Natural killer cell treated with Interleukin-12 subunit alpha and Interleukin-12 subunit beta and Interleukin-15 and Interleukin-18, amount 100 ng/mL, for 72 hours (primary cell): ENCODE measurements at regions not wholly inside any gene's neighbourhood (a gene's known extent, or its start where the extent isn't known, plus 50 kb on each side); places are given as distances from the start of the nearest gene placed in this dataset.

ENCODE experiments used
- ATAC-seq, 2 donors: fragments of 150-1000 bp; cut with Tn5 transposase in 1 of 2; sonication (Bioruptor Pico), chemical (Tn5 transposase) in 1 of 2; 2 replicates each; pipeline ENCODE4 v1.10.0; 2021
- DNase-seq: peaks from one replicate; pipeline ENCODE4 v3.0.0; 2022; ENCODE audit warnings: low spot score
- H3K27ac Mint-ChIP-seq, 2 donors: 1 replicate in 1 of 2; 2 replicates in 1 of 2; pipeline ENCODE4 v1.8.0; 2022; ENCODE audit warnings: mixed read lengths in 2 of 2, mild to moderate bottlenecking in 1 of 2, moderate library complexity in 1 of 2
- H3K27me3 Mint-ChIP-seq, 2 donors: 1 replicate in 1 of 2; 2 replicates in 1 of 2; pipeline ENCODE4 v1.8.0; 2022; ENCODE audit warnings: mixed read lengths in 2 of 2
- H3K36me3 Mint-ChIP-seq: one replicate; pipeline ENCODE4 v1.8.0; 2022; ENCODE audit warnings: mixed read lengths
- H3K4me1 Mint-ChIP-seq, 2 donors: 1 replicate in 1 of 2; 2 replicates in 1 of 2; pipeline ENCODE4 v1.8.0; 2022; ENCODE audit warnings: low read depth in 2 of 2, mixed read lengths in 2 of 2, mild to moderate bottlenecking in 1 of 2
- H3K4me3 Mint-ChIP-seq: one replicate; pipeline ENCODE4 v1.8.0; 2022; ENCODE audit warnings: mixed read lengths
- H3K9me3 Mint-ChIP-seq: 2 replicates; pipeline ENCODE4 v1.8.0; 2022; ENCODE audit warnings: mixed read lengths

DNA sequence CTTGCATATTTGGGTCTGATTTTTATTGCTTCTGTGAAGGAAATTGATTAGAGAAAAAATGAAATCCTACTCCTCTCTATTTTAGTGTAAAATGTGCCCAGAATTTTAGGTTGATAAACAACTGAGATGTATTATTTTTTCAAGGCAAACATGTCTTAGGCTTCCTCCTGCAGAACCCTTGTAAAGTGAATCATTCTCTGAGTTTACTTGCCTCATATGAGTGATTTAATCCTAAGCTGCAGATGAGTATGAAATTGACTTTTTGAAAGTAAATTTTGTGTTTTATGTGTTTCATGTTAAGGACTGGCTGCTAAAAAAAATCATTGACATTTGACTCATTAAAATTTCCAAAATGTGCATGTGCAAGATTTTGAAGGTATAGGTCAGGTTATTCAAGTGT lies 138.5 kb upstream of the PHACTR1 start:
- no peak overlapping the region for H3K27ac Mint-ChIP-seq
- H3K9me3 Mint-ChIP-seq: no peaks in the 10 kb centered on the region
- peaks cover 4 to 20% of the 10 kb centered on the region in 2 donors for H3K27me3 Mint-ChIP-seq
- no peaks in the 10 kb centered on the region for H3K4me1 Mint-ChIP-seq
- DNase-seq (no peak), ATAC-seq (no peak)
- H3K36me3 Mint-ChIP-seq: no peaks in the 10 kb centered on the region
- H3K4me3 Mint-ChIP-seq: no peak overlapping the region

- Mint-ChIP-seq H3K36me3 (no peaks in the 10 kb centered on the region), H3K4me1 (no peaks in the 10 kb centered on the region), H3K4me3 (no peak overlapping the region), H3K9me3 (no peaks in the 10 kb centered on the region), H3K27me3 (peaks cover 4 to 20% of the 10 kb centered on the region in 2 donors), H3K27ac (no peak overlapping the region)
- ATAC-seq (no peak), DNase-seq (no peak)
These were observed 137.8 kb upstream of the PHACTR1 start for GRCh38 chr6:12578751-12579150.

GRCh38 chr6:12580290-12580689 lies 136.3 kb upstream of the PHACTR1 start:
- Mint-ChIP-seq H3K36me3 (no peaks in the 10 kb centered on the region), H3K4me3 (no peak overlapping the region), H3K9me3 (no peaks in the 10 kb centered on the region), H3K27me3 (peaks cover 4 to 12% of the 10 kb centered on the region in 2 donors), H3K4me1 (no peaks in the 10 kb centered on the region), H3K27ac (no peak overlapping the region)
- no peak for DNase-seq
- no peak for ATAC-seq

GRCh38 chr6:12582421-12583110 lies 134.0 kb upstream of the PHACTR1 start:
- no peaks in the 10 kb centered on the region for H3K9me3 Mint-ChIP-seq
- ATAC-seq: no peak
- no peak overlapping the region for H3K4me3 Mint-ChIP-seq
- DNase-seq: no peak
- peaks cover 2 to 5% of the 10 kb centered on the region in 2 donors for H3K27me3 Mint-ChIP-seq
- peaks cover 0 to 3% of the 10 kb centered on the region in 2 donors for H3K4me1 Mint-ChIP-seq
- no peaks in the 10 kb centered on the region for H3K36me3 Mint-ChIP-seq
- H3K27ac Mint-ChIP-seq: no peak overlapping the region

DNA sequence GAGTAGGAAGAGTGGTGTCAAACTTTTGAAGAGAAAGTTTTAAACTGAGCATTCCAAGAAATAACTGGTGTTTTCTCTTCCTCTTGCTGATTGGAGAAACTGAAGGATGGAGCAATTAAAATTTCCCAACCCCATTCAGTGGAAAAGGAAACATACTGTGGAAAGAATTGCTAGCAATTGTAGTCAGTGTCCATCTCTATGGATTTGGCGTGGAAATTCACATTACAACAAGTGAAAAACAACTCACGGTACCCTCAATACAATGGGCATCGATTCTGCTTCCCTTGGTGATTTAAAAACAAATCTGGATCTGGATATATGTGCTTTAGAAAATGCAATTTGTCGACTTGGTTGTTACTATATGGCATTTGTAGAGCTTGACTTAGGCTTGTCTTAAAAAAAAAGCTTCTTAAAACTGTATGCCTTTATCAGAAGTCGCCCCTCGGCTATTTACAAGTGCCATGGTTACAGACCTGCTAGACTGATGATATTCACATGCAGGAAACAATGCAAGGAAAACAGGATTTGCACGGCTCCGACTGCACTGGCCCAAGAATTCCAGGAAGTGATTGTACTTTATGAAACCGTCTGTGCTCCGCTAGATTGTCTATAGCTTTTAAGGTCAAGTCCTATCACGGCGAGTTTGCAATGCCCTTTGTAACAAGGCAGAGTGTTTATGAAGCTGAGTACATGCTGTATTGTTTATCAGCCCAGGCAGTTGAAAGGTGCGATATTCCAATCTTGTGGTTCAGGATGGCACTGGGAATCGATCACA lies 131.7 kb upstream of the PHACTR1 start:
- Mint-ChIP-seq H3K4me3 (no peak overlapping the region), H3K9me3 (no peaks in the 10 kb centered on the region), H3K36me3 (no peaks in the 10 kb centered on the region), H3K27ac (no peak overlapping the region), H3K4me1 (peaks cover 0 to 3% of the 10 kb centered on the region in 2 donors), H3K27me3 (peaks cover 2 to 5% of the 10 kb centered on the region in 2 donors)
- ATAC-seq: no peak
- no peak for DNase-seq

GRCh38 chr6:12585497-12585958 lies 131.0 kb upstream of the PHACTR1 start:
- Mint-ChIP-seq H3K9me3 (no peaks in the 10 kb centered on the region), H3K36me3 (no peaks in the 10 kb centered on the region), H3K27ac (no peak overlapping the region), H3K4me1 (peaks cover 0 to 3% of the 10 kb centered on the region in 2 donors), H3K27me3 (peaks cover 2 to 5% of the 10 kb centered on the region in 2 donors), H3K4me3 (no peak overlapping the region)
- no peak for DNase-seq
- no peak for ATAC-seq

DNA sequence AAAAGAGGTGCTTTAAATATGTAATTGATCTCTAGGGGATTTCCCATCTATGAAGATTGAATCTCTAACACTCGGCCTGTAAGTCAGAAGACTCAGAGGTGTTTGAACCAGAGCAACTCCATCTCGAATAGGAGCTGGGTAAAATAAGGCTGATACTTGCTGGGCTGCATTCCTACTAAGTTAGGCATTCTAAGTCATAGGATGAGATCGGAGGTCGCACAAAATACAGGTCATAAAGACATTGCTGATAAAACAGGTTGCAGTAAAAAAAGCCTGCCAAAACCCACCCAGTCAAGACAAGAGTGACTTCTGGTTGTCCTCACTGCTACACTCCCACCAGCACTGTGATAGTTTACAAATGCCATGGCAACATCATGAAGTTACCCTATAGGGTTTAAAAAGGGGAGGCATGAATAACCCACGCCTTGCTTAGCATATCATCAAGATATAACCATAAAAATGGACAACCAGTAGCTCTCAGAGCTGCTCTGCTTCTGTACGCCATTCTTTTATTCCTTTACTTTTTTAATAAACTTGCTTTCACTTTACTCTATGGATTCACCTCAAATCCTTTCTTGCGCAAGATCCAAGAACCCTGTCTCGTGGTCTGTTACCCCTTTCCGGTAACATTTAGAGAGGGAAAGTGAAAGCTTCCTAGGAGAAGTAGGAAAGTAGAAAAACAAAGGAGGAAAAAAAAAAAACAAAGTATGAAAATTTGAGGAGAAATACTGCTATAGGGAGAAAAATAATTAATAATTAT lies 129.7 kb upstream of the PHACTR1 start:
- Mint-ChIP-seq H3K4me1 (peaks cover 0 to 3% of the 10 kb centered on the region in 2 donors), H3K27ac (no peak overlapping the region), H3K9me3 (no peaks in the 10 kb centered on the region), H3K27me3 (peaks cover 3 to 6% of the 10 kb centered on the region in 2 donors), H3K36me3 (no peaks in the 10 kb centered on the region), H3K4me3 (no peak overlapping the region)
- DNase-seq (no peak), ATAC-seq (no peak)

DNA sequence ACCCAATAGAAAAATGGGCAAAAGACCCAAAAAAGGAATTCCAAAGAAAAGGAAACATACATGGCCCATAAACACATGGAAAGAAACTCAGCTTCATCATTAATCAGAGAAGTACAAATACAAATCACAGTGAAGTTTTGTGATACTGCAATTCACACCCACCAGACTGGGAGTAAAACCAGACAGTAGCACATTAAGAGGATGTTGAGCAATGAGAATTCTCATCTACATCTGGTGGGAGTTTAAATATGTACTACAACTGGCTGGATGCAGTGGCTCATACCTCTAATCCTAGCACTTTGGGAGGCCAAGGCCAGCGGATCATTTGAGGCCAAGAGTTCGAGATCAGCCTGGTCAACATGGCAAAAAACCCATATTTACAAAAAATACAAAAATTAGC lies 125.7 kb upstream of the PHACTR1 start:
- H3K27ac Mint-ChIP-seq: no peak overlapping the region
- no peak for DNase-seq
- no peaks in the 10 kb centered on the region for H3K9me3 Mint-ChIP-seq
- no peaks in the 10 kb centered on the region for H3K36me3 Mint-ChIP-seq
- no peak for ATAC-seq
- peaks cover 0 to 3% of the 10 kb centered on the region in 2 donors for H3K4me1 Mint-ChIP-seq
- H3K4me3 Mint-ChIP-seq: no peak overlapping the region
- H3K27me3 Mint-ChIP-seq: peaks cover 0 to 6% of the 10 kb centered on the region in 2 donors

GRCh38 chr6:12592634-12593033 lies 123.9 kb upstream of the PHACTR1 start:
- Mint-ChIP-seq H3K4me3 (no peak overlapping the region), H3K4me1 (no peaks in the 10 kb centered on the region), H3K27me3 (peaks cover 0 to 3% of the 10 kb centered on the region in 2 donors), H3K27ac (no peak overlapping the region), H3K36me3 (no peaks in the 10 kb centered on the region), H3K9me3 (no peaks in the 10 kb centered on the region)
- DNase-seq: no peak
- no peak for ATAC-seq

- DNase-seq: no peak
- Mint-ChIP-seq H3K36me3 (no peaks in the 10 kb centered on the region), H3K9me3 (no peaks in the 10 kb centered on the region), H3K4me3 (no peak overlapping the region), H3K27ac (no peak overlapping the region), H3K27me3 (peaks cover 0 to 3% of the 10 kb centered on the region in 2 donors), H3K4me1 (no peaks in the 10 kb centered on the region)
- ATAC-seq: no peak
These were observed 122.6 kb upstream of the PHACTR1 start for GRCh38 chr6:12593771-12594529.

DNA sequence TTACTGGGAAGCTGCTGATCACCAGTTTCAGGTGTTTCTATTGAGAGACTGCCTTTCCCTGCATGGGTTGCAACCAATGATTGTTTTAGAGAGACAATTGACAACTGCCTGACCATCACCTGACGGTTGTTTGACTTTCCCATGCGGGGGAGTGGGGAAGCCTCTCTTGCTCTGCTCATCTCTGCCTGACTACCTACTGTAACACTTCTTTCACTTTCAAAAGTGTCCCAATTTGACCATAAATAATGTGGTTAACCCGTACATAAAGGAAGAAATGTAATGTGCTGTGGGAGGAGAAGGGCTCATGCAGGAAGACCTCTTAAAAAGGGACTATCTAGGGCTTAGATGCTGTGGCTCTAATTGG lies 122.1 kb upstream of the PHACTR1 start:
- H3K27me3 Mint-ChIP-seq: peaks cover 0 to 3% of the 10 kb centered on the region in 2 donors
- no peaks in the 10 kb centered on the region for H3K36me3 Mint-ChIP-seq
- DNase-seq: no peak
- no peak overlapping the region for H3K27ac Mint-ChIP-seq
- no peak for ATAC-seq
- H3K4me1 Mint-ChIP-seq: no peaks in the 10 kb centered on the region
- no peak overlapping the region for H3K4me3 Mint-ChIP-seq
- no peaks in the 10 kb centered on the region for H3K9me3 Mint-ChIP-seq

DNA sequence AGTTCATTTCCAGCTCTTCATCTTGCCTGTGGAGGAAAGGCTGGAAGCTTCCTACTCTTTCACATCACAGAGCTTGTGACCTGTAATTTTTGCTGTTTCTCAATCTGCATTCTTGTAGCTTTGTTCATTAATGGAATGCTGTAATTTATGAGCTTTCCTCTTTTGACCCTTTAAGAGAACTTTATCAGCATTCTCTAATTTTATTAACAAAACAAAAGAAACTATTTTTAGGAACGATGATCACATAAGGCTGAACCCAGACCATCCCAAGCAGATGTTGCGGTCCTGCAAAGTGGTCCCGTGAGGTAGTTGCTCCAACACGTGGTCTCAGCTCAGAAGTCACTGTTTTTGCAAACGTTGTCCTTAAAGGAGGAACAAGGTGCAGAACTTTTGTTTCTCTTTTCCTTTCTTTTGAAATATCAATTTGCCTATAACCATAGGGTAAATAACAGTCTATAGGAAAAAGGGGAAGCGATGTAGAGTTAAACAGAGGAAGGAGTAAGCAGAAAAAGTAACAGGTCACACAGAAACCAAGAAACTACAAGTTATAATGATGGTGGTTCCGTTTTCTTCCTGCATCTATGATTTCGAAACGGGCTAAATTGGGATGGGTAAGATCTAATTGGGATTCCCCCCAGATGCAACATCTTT lies 121.3 kb upstream of the PHACTR1 start:
- ATAC-seq (no peak), DNase-seq (no peak)
- no peak overlapping the region for H3K4me3 Mint-ChIP-seq
- H3K27me3 Mint-ChIP-seq: peaks cover 6 to 7% of the 10 kb centered on the region in 2 donors
- no peaks in the 10 kb centered on the region for H3K36me3 Mint-ChIP-seq
- H3K4me1 Mint-ChIP-seq: no peaks in the 10 kb centered on the region
- no peak overlapping the region for H3K27ac Mint-ChIP-seq
- no peaks in the 10 kb centered on the region for H3K9me3 Mint-ChIP-seq

- Mint-ChIP-seq H3K27ac (no peak overlapping the region), H3K4me1 (no peaks in the 10 kb centered on the region), H3K9me3 (no peaks in the 10 kb centered on the region), H3K27me3 (peaks cover 10 to 12% of the 10 kb centered on the region in 2 donors), H3K4me3 (no peak overlapping the region), H3K36me3 (no peaks in the 10 kb centered on the region)
- DNase-seq: no peak
- no peak for ATAC-seq
These were observed 119.8 kb upstream of the PHACTR1 start for GRCh38 chr6:12596731-12597130.
